GM23338 (cell line): ENCODE measurements at regions not wholly inside any gene's neighbourhood (a gene's known extent, or its start where the extent isn't known, plus 50 kb on each side); places are given as distances from the start of the nearest gene placed in this dataset.

Source experiments
- CREB1 ChIP-seq: fragments of 250-450 bp; sonication (Bioruptor Pico); IDR thresholded peaks from 2 replicates; pipeline ENCODE4 v1.5.0; 2020; ENCODE audit warnings: low read depth, mild to moderate bottlenecking, moderate library complexity
- CTCF ChIP-seq, 2 experiments: fragments of 200-600 bp in 1 of 2; sonication (generic) in 1 of 2; conservative IDR thresholded peaks; 2 replicates each; pipeline versions ENCODE4 v1.5.1 to v1.6.1; 2016 to 2017; ENCODE audit warnings: antibody characterized with exemption in 2 of 2, low read depth in 2 of 2, mild to moderate bottlenecking in 2 of 2, moderate library complexity in 1 of 2
- ETS1 ChIP-seq: IDR thresholded peaks from 2 replicates; pipeline ENCODE4 v1.6.1; 2016; ENCODE audit warnings: antibody characterized with exemption
- EZH2 ChIP-seq: fragments of 200-600 bp; sonication (generic); IDR thresholded peaks from one replicate; pipeline ENCODE4 v1.8.0; 2017; ENCODE audit warnings: antibody characterized with exemption, mild to moderate bottlenecking, low read depth; ENCODE audit not compliant: unreplicated experiment
- EZH2phosphoT487 ChIP-seq: fragments of 200-600 bp; sonication (generic); IDR thresholded peaks from one replicate; pipeline ENCODE4 v1.8.1; 2018; ENCODE audit warnings: antibody characterized with exemption; ENCODE audit not compliant: unreplicated experiment
- JUNB ChIP-seq: IDR thresholded peaks from one replicate; pipeline ENCODE4 v1.6.1; 2016; ENCODE audit warnings: antibody characterized with exemption; ENCODE audit not compliant: unreplicated experiment
- NANOG ChIP-seq: IDR thresholded peaks from 2 replicates; pipeline ENCODE4 v1.6.1; 2016; ENCODE audit warnings: antibody characterized with exemption, borderline replicate concordance
- POLR2AphosphoS5 ChIP-seq: IDR thresholded peaks from 2 replicates; pipeline ENCODE4 v1.6.1; 2016; ENCODE audit warnings: antibody characterized with exemption, low read depth
- REST ChIP-seq: IDR thresholded peaks from one replicate; pipeline ENCODE4 v1.6.1; 2018; ENCODE audit warnings: antibody characterized with exemption; ENCODE audit not compliant: unreplicated experiment
- STAT1 ChIP-seq: IDR thresholded peaks from one replicate; pipeline ENCODE4 v1.6.1; 2016; ENCODE audit warnings: antibody characterized with exemption; ENCODE audit not compliant: unreplicated experiment
- ZNF114 ChIP-seq: fragments of 250-450 bp; sonication (Bioruptor Pico); IDR thresholded peaks from 2 replicates; pipeline ENCODE4 v1.5.0; 2020; ENCODE audit warnings: mild to moderate bottlenecking, moderate library complexity
- ZNF331 ChIP-seq: fragments of 250-450 bp; sonication (Bioruptor Pico); IDR thresholded peaks from 2 replicates; pipeline ENCODE4 v1.5.0; 2020; ENCODE audit warnings: low read depth, mild to moderate bottlenecking, moderate library complexity

- no peak for TF ChIP-seq EZH2phosphoT487
- no peak for TF ChIP-seq CTCF (conservative IDR thresholded peaks at IDR 0.05; ENCODE audit: low read depth in 2 of 2)
- TF ChIP-seq EZH2, result no peak
- TF ChIP-seq POLR2AphosphoS5, result no peak
- no peak for TF ChIP-seq JUNB
- TF ChIP-seq STAT1, result no peak
- TF ChIP-seq CREB1 (CRISPR knock-in tag), result no peak
- no peak for TF ChIP-seq REST
- no peak for TF ChIP-seq NANOG
- TF ChIP-seq ETS1, result no peak
- no peak for TF ChIP-seq ZNF114
- no peak for TF ChIP-seq ZNF331
Measured at GRCh38 chr20:4444404-4444803, 195.3 kb upstream of the ADRA1D start.
